ENCODE measurements at regions not wholly inside any gene's neighbourhood (a gene's known extent, or its start where the extent isn't known, plus 50 kb on each side); places are given as distances from the start of the nearest gene placed in this dataset.
"Not testable (repeated sequence)": the region's sequence is repeated elsewhere in the genome, so short reads cannot be mapped to it uniquely, and the experiment has no call there.

GRCh38 chr9:63912451-63912850 lies 1372.6 kb downstream of the FOXD4L5 start:
- DNase-seq (ENCODE audit: low spot score in 2 of 2, unreplicated experiment in 2 of 2); H3K36me3 Mint-ChIP-seq; H3K27me3 Mint-ChIP-seq (ENCODE audit: low read depth); H3K4me3 Mint-ChIP-seq; H3K4me1 Mint-ChIP-seq; H3K27ac Mint-ChIP-seq: not testable (repeated sequence)
- peaks cover 56% of the 10 kb centered on the region for H3K9me3 Mint-ChIP-seq

- not testable (repeated sequence) for DNase-seq (ENCODE audit: low spot score in 2 of 2, unreplicated experiment in 2 of 2); H3K27me3 Mint-ChIP-seq (ENCODE audit: low read depth); H3K4me1 Mint-ChIP-seq; H3K4me3 Mint-ChIP-seq; H3K36me3 Mint-ChIP-seq; H3K27ac Mint-ChIP-seq
- H3K9me3 Mint-ChIP-seq, result peaks cover 54% of the 10 kb centered on the region
Observed at GRCh38 chr9:63909076-63909475, 1375.9 kb downstream of the FOXD4L5 start.

DNA sequence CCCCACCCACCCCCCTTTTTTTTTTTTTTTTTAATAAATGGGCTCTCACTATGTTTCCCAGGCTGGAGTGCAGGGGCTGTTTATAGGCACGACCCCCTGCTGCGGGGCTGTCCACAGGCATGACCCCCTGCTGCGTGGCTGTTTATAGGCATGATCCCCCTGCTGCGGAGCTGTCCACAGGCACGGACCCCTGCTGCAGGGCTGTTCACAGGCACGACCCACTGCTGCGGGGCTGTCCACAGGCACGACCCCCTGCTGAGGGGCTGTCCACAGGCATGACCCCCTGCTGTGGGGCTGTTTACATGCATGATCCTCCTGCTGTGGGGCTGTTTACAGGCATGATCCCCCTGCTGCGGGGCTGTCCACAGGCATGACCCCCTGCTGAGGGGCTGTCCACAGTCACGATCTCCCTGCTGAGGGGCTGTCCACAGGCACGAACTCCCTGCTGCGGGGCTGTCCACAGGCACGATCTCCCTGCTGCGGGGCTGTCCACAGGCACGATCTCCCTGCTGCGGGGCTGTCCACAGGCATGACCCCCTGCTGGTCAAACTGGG lies 1385.3 kb downstream of the FOXD4L5 start:
- H3K36me3 Mint-ChIP-seq; H3K27ac Mint-ChIP-seq; H3K4me3 Mint-ChIP-seq; H3K4me1 Mint-ChIP-seq; H3K27me3 Mint-ChIP-seq (ENCODE audit: low read depth); DNase-seq (ENCODE audit: low spot score in 2 of 2, unreplicated experiment in 2 of 2): not testable (repeated sequence)
- peaks cover 30% of the 10 kb centered on the region for H3K9me3 Mint-ChIP-seq

- not testable (repeated sequence) for H3K4me3 Mint-ChIP-seq; DNase-seq (ENCODE audit: low spot score in 2 of 2, unreplicated experiment in 2 of 2); H3K4me1 Mint-ChIP-seq; H3K27me3 Mint-ChIP-seq (ENCODE audit: low read depth); H3K36me3 Mint-ChIP-seq; H3K27ac Mint-ChIP-seq
- peaks cover 16% of the 10 kb centered on the region for H3K9me3 Mint-ChIP-seq
Observed at GRCh38 chr9:63881386-63881785, 1403.6 kb downstream of the FOXD4L5 start.

- H3K27ac Mint-ChIP-seq; H3K27me3 Mint-ChIP-seq (ENCODE audit: low read depth); H3K4me1 Mint-ChIP-seq; DNase-seq (ENCODE audit: low spot score in 2 of 2, unreplicated experiment in 2 of 2); H3K36me3 Mint-ChIP-seq; H3K4me3 Mint-ChIP-seq: not testable (repeated sequence)
- H3K9me3 Mint-ChIP-seq, result peaks cover 16% of the 10 kb centered on the region
Observed at GRCh38 chr9:63876380-63876779, 1408.6 kb downstream of the FOXD4L5 start.

GRCh38 chr9:63859475-63860215 lies 1425.4 kb downstream of the FOXD4L5 start:
- H3K4me1 Mint-ChIP-seq, result no peaks in the 10 kb centered on the region
- H3K4me3 Mint-ChIP-seq, result no peak overlapping the region
- H3K36me3 Mint-ChIP-seq, result peaks cover 3% of the 10 kb centered on the region
- H3K27me3 Mint-ChIP-seq (ENCODE audit: low read depth), result no peaks in the 10 kb centered on the region
- H3K9me3 Mint-ChIP-seq, result peaks cover 39% of the 10 kb centered on the region
- H3K27ac Mint-ChIP-seq, result no peak overlapping the region
- no peak for DNase-seq (ENCODE audit: low spot score in 2 of 2, unreplicated experiment in 2 of 2)
- TF ChIP-seq, protein P1, sequence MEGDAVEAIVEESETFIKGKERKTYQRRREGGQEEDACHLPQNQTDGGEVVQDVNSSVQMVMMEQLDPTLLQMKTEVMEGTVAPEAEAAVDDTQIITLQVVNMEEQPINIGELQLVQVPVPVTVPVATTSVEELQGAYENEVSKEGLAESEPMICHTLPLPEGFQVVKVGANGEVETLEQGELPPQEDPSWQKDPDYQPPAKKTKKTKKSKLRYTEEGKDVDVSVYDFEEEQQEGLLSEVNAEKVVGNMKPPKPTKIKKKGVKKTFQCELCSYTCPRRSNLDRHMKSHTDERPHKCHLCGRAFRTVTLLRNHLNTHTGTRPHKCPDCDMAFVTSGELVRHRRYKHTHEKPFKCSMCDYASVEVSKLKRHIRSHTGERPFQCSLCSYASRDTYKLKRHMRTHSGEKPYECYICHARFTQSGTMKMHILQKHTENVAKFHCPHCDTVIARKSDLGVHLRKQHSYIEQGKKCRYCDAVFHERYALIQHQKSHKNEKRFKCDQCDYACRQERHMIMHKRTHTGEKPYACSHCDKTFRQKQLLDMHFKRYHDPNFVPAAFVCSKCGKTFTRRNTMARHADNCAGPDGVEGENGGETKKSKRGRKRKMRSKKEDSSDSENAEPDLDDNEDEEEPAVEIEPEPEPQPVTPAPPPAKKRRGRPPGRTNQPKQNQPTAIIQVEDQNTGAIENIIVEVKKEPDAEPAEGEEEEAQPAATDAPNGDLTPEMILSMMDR (IDR thresholded peaks at IDR 0.05; ENCODE audit: unreplicated experiment), result no peak

GRCh38 chr9:63859090-63859474 lies 1425.9 kb downstream of the FOXD4L5 start:
- not testable (repeated sequence) for H3K4me1 Mint-ChIP-seq; H3K27ac Mint-ChIP-seq; H3K36me3 Mint-ChIP-seq; H3K27me3 Mint-ChIP-seq (ENCODE audit: low read depth); DNase-seq (ENCODE audit: low spot score in 2 of 2, unreplicated experiment in 2 of 2); H3K4me3 Mint-ChIP-seq
- H3K9me3 Mint-ChIP-seq, result peaks cover 44% of the 10 kb centered on the region

DNA sequence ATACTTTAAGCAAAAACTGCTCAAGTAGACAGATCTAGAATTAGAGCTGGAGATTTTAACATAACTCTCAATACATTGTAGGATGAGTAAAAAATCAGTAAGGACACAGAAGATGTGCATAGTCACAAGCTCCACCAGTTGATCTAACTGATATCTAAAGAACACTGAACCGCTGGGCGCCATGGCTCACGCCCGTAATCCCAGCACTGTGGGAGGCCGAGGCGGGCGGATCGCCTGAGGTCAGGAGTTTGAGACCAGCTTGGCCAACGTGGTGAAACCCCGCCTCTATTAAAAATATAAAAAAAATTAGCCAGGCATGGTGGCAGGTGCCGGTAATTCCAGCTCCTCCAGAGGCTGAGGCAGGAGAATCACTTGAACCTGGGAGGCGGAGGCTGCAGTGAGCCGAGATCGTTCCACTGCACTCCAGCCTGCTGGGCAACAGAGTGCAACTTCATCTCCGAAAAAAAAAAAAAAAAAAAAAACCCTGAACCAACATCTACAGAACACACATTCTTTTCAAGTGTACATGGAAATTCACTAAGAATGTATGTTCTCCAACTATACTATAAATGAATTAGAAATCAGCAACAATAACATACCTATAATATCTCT lies 1431.8 kb downstream of the FOXD4L5 start:
- H3K36me3 Mint-ChIP-seq; H3K4me3 Mint-ChIP-seq; H3K27ac Mint-ChIP-seq; DNase-seq (ENCODE audit: low spot score in 2 of 2, unreplicated experiment in 2 of 2); H3K4me1 Mint-ChIP-seq; H3K27me3 Mint-ChIP-seq (ENCODE audit: low read depth): not testable (repeated sequence)
- peaks cover 45% of the 10 kb centered on the region for H3K9me3 Mint-ChIP-seq

DNA sequence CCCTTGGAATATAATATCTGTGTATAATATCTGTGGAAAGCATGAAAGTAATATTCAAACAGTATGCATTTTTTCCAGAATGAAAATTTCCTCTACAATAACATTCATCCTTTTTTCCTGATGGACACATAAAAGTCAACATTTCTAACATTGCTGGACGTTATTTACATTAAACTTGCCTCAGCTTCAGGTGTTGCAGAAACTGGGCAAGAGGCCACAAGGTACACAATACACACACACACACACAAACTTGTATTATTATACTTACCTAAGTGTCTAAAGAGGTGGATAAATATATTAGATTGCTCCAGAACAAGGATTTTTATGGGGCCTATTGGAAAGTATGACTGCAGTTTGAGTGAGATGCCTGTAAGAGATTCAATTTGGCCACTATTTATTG lies 1460.2 kb downstream of the FOXD4L5 start:
- H3K36me3 Mint-ChIP-seq; H3K4me1 Mint-ChIP-seq; DNase-seq (ENCODE audit: low spot score in 2 of 2, unreplicated experiment in 2 of 2): not testable (repeated sequence)

DNA sequence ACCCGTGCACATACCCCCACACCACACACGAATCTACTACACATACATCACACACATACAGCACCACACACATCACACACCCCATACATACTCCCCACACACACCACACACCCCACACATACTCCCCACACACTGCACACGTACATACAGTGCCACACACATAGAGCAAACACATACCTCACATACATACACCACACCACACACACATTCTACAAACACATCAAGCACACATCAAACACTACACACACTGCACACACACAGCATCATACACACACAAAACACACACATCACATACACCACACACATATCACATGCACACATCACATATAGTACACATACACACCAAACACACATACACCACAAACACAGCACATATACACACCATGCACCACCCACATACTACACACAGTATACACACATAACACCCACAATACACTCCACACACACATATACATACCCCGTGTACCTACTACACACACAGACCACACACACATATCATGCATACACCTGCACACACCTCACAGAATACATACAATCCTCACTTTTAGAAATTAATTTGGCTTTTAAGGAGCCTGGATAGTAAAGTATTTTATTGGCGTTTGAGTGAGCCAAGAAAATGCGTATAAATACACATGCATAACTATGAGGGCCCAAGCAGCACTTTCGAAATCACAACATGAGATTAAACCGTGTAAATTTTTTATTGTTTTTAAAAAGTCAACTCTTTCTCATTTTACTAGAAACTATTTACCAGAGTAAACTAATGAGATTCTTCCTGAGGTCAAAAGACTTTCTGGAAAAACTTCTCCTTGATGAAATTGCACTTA lies 1461.4 kb downstream of the FOXD4L5 start:
- H3K4me3 Mint-ChIP-seq; H3K36me3 Mint-ChIP-seq; DNase-seq (ENCODE audit: low spot score in 2 of 2, unreplicated experiment in 2 of 2); H3K4me1 Mint-ChIP-seq; H3K27ac Mint-ChIP-seq: not testable (repeated sequence)
- H3K27me3 Mint-ChIP-seq (ENCODE audit: low read depth), result peaks cover 12% of the 10 kb centered on the region
- H3K9me3 Mint-ChIP-seq, result peaks cover 22% of the 10 kb centered on the region

More for the DNA sequence above, 1460.2 kb downstream of the FOXD4L5 start:
- H3K4me3 Mint-ChIP-seq, H3K27ac Mint-ChIP-seq: not testable (repeated sequence)
- Mint-ChIP-seq H3K27me3 (ENCODE audit: low read depth) (peaks cover 12% of the 10 kb centered on the region), H3K9me3 (peaks cover 27% of the 10 kb centered on the region)

DNA sequence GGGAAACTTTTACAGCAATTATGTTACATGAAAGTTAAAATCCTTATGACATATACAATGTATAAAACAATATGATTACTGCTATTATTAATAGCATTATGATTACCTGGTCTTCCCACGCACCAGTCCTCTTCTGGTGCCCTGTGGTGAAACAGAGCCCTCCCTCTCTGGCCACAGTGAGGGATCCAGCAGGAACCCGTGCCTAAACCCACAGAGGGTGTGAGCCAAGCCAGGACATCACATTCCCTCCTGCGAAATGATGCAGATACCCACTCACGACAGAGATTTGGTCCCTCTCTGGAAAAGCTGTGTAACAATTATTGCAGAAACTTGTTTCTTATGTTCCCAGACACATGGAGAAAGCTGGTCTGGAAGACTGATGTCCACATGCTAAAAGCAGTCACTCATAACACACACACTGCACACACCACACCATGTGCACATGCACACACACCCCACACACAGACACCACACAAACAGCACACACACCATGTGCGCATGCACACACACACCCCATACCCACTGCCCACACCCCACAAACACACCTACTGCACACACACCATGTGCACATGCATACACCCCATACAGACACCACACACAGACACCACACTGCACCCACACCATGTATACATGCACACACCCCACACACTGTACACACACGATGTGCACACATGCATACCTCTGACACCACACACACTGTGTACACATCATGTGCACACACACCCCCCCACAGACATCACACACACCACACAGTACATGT lies 1462.2 kb downstream of the FOXD4L5 start:
- H3K27ac Mint-ChIP-seq; DNase-seq (ENCODE audit: low spot score in 2 of 2, unreplicated experiment in 2 of 2); H3K4me1 Mint-ChIP-seq; H3K36me3 Mint-ChIP-seq; H3K4me3 Mint-ChIP-seq: not testable (repeated sequence)
- Mint-ChIP-seq H3K9me3 (peaks cover 25% of the 10 kb centered on the region), H3K27me3 (ENCODE audit: low read depth) (peaks cover 18% of the 10 kb centered on the region)

GRCh38 chr9:63821293-63821692 lies 1463.7 kb downstream of the FOXD4L5 start:
- not testable (repeated sequence) for DNase-seq (ENCODE audit: low spot score in 2 of 2, unreplicated experiment in 2 of 2); H3K4me3 Mint-ChIP-seq; H3K27ac Mint-ChIP-seq; H3K36me3 Mint-ChIP-seq; H3K4me1 Mint-ChIP-seq
- H3K9me3 Mint-ChIP-seq, result peaks cover 27% of the 10 kb centered on the region
- peaks cover 32% of the 10 kb centered on the region for H3K27me3 Mint-ChIP-seq (ENCODE audit: low read depth)

All from mesothelial cell of epicardium (in vitro differentiated cells).